Right ventricle myocardium inferior (tissue), 1 donor: ENCODE measurements at regions not wholly inside any gene's neighbourhood (a gene's known extent, or its start where the extent isn't known, plus 50 kb on each side); places are given as distances from the start of the nearest gene placed in this dataset.
A peak's percentile ranks its signal among the peaks of the same experiment; 100 is the strongest.
"Not testable (repeated sequence)": the region's sequence is repeated elsewhere in the genome, so short reads cannot be mapped to it uniquely, and the experiment has no call there.

Source experiments
- ATAC-seq: fragments of 200-7000 bp; cut with Tn5 transposase; one replicate; pipeline ENCODE4 v1.9.1; 2020; ENCODE audit warnings: mild to moderate bottlenecking, moderate library complexity
- DNase-seq: peaks from one replicate; pipeline ENCODE4 v3.0.0; 2021; ENCODE audit errors: missing footprints
- intact Hi-C: fragments of 100-400 bp; cut with DNase I; formaldehyde crosslinking; loops from one replicate; pipeline ENCODE4 v1.11.0; 2022
- donor health status: DM: no; HTN: yes; CAD: no; lungs with severe emphysema.

DNA sequence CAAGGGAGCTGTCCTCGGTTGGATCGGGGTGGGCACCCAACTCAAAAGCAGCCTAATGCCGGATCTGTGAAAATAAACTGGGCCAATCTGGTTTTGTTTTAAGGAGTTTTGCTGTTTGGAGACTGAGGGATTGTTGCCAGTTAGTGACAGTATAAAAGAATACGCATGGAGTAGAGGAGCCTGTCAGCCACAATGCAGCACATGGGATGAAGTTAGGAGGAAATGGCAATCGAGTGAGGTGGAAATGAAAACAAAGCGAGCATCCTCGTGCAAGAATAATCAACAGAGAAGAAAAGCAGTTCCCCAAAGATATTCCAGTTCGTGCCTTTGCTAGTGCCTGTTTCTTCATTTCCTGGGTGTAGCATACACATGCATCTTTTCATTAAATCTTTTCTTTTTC is 108.4 kb upstream of the RORA start:
- DNase-seq (no peak), ATAC-seq (no peak)
- intact Hi-C loops, result no loop called here

DNA sequence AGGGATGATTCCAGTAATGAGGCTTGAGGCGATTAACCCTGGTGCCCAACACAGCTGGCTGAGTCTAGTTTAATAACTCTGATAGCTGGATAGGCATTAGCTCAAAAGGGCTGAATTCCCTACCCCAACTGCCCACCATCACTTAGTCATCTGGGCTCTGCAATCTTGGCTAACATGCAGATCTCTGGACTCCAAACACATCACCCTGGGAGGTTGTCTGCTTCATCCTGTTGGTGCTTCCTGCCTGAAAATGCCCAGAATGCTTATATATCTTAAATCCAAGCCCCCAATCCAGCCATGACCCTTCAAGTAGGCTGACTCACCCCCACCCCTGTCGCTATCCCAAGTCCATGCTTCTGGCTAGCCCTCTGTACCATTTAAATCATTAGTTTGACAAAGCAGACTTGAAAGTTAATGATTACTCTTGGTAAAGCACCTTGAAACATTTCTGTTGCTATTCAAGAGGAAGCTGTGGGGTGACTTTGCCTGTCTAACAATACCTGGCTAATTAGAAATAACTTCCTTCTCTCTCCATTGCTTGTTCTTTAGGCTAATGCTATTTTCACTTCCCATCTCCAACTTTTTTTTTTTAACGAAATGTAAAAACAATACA is 107.0 kb upstream of the RORA start:
- no peak for DNase-seq
- ATAC-seq, result no peak
- intact Hi-C loops, result no loop called here

DNA sequence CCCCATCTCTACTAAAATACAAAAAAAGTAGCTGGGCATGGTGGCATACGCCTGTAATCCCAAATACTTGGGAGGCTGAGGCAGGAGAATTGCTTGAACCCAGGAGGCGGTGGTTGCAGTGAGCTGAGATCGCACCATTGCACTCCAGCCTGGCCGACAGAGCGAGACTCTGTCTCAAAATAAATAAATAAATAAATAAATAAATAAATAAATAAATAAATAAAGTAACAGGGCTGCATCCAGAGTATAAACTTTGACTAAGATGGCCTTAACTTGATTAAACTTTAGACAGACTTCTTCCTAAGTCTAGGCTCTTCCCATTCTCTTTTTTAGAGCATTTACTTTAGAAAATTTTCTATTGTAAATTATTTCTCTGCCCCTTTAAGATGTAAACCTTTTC is 105.6 kb upstream of the RORA start:
- DNase-seq, ATAC-seq, intact Hi-C loops: not testable (repeated sequence)

DNA sequence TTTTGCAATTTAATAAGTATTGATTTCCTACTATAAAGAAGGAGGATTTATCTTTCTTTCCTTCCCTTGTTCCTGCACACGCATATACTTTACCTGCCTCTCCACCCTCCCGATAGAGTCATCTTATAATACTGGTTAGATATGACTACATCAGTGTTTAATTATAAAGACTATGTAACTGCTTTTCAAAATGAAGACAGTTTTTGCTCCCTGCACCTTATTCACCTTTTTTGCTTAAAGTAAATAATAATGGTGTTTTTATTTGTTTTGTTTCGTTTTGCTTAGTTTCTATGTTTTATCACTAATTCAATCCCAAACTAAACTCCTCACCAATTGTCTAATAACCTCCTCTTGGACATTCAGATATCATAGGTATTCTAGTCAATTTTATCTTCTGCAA is 101.9 kb upstream of the RORA start:
- intact Hi-C loops, result no loop called here
- ATAC-seq, result no peak
- no peak for DNase-seq

DNA sequence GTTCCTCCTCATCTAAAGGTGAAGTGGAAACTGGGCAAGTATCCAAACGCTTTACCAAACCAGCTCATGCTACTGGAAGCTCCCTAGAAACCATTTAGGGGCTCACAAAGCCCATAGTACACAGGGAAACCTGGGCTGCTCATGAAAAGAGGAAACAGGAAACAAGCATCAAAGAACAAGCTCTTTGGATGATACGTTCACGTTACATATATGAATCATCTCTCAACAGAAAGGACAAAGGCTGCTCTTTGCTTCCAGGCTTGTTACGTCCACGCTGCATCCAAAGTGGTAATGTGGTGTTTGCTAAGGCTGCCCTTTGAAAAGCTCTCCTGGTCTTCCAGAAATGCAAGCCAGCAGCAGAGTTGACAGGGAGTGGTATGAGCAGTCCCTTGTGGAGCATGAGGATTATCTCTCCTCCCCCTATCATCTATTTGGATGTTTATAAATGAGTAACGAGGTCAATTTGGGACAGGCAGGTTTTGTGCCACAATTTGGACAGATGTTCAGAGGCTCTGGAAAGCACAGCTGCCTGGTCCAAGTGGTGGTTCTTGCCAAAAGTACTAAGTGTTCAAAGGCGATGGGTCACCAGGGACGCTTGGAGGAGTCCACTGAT is 98.0 kb upstream of the RORA start:
- DNase-seq (no peak), ATAC-seq (peak; percentile 88)
- intact Hi-C loops, result no loop called here

DNA sequence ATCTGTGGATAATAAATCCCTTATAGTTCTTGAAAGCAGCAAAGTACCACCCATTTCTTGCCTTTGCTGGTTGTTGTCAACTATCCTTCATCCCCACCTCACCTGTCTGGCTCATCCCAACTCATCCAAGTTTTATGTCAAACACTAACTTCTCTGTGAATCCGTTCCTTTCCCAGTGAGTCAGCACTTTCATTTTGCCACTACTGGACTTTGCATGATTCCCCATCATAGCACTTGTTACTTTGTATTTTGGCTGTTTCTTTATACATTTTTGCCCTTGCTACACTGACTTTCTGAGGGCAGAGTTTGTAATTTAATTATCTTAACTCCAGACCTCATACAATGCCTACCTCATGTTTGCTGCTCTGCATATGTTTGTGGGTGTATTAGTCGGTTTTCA is 90.8 kb upstream of the RORA start:
- DNase-seq, result no peak
- intact Hi-C loops, result no loop called here
- ATAC-seq, result no peak

DNA sequence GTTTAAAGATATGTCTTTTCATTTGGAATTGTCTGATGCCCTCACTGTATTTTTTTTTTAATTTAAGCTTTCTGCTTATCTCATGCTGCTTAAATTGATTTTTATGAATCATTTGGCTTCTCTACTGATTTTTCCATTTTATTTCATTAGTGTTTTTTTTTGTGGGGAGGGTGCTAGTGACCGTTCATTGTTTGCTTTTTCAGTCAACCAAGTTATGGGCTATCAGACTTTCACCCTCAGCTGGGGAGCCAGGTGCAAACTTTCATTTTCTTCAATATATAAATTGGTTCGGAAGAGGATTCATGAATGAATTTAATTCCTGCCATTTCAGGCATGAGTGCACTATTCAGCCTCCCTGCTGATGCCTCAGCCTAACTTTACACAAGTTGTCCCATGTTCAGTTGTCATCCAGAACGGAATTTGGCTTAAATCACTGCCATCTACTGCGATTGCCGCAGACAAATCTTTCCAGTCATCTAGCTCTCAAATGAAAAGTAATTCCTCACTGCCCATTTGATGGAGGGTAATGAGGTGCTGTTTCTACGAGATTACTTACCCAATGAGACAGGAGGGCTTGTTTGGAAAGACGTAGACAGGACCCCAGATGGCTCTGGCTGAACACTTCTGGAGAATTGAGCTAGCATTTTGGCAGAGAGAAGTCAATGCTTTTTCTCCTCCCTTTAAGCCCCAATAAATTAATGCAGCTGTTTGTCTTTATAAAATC is 89.9 kb upstream of the RORA start:
- DNase-seq, result no peak
- intact Hi-C loops, result no loop called here
- no peak for ATAC-seq

DNA sequence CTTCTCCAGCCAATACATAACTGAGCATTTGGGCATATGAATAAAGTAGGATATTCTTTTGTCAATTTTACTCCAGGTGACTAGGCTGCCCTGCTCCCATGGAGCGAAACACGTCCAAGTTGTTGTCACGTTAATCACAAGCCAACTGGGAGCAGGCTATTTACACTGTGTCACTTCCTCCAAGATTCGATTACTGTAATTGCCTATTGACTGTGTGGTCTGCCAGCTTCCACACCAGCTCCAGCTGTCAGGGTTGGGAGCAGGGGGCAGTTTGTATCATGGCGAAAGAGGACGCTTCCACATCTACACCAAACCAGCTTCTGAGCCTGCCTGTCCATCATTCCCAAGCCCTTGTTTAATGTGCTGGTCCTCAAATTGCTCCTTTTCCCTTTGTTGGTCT is 89.2 kb upstream of the RORA start:
- DNase-seq (no peak), ATAC-seq (no peak)
- intact Hi-C loops, result no loop called here

DNA sequence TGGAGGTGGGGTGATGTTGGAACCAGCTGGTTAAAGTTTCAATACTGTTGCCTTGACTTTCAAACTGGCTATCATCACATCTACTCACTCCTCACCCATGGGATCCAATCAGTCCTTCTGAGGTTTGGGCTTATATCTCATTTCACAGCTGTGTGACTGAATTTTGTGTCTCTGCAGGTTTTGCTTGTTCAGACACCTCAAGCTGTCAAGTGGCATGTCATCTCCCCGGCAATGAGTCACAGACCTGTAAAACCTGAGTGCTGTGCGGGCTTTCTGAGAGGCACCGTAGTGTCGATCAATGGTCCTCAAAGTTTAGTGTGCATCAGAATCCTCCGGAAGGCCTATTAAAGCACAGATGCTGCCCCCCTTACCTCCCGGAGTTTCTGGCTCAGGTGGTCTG is 86.4 kb upstream of the RORA start:
- ATAC-seq (no peak), DNase-seq (no peak)
- intact Hi-C loops, result no loop called here

DNA sequence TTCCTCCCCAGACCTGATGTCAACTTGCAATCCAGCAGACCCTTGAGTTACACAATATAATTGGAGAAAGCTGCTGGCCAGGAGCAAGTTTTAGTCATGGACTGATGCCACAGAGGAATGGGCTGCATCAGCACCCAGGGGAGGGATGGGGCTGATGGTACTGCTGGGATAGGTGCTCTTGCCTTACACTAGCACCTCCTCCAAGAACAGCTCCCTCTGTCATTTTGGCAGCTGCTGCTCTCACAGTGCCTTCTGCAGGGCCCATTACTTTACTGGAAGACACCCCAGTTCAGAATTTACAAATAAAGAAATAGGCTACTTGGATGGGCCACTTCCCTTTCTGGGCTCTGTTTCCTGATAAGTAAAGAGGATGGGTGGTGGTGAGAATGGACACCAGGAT is 85.3 kb upstream of the RORA start:
- ATAC-seq, result no peak
- DNase-seq, result no peak
- intact Hi-C loops, result no loop called here

DNA sequence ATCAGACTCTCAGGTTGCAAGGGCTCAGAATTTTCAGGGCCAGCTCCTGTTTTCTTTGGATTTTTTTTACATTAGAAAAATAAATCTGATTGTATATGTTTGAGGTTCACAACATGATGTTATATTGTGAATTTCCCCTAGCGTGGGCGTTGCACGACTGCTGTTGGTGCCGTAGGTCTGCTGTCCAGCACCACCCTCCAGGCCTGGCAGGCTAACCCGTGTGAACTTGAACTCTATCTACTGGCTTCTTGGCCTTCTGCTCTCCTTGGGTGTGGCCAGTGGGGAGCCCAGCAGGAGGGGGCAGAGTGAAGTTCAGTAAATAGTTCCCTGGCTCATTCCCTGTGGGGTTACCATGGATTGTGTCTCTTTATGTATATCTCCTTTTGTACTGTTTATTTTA is 80.5 kb upstream of the RORA start:
- intact Hi-C loops, result no loop called here
- DNase-seq (no peak), ATAC-seq (no peak)

DNA sequence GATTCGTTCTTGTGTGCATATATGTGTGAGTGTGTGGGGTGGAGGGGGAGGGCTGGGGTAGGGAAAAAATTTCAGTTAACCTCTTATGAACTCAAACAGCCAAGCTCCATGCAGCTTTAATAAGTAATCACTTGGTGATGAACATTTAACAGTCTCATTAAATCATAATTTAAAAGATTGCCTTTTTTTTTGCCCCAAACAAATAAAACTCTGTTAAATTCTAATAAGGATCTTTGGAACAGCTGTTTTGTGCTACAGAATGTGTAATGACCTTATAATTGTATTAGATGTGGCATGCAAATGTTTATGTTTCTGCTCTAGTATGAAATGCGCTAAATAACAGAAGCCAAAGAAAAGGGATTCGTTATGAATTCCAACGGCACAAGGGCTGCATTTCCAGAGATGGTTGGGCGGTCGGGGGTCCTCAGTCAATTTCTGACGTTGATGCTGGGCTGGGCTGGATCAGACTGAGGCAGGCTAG is 80.0 kb upstream of the RORA start:
- DNase-seq (no peak), ATAC-seq (no peak)

DNA sequence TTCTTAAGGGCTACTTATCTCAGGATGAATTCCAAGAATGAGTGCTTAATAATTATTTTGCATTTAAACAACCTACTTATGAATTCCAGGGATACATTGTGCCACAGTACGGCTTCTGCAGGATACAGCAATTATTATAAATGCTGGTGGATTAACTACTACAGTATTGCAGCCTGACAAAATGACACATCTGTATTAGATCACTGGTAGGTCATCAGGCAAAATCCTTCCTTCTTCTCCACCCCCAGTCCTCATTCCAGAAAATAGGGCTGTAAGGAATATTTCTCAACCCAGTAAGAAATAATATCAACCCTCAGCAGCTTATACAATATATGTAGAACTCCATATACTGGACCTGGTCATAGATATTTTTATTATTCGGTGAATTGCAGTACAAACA is 79.3 kb upstream of the RORA start:
- intact Hi-C loops, result no loop called here
- DNase-seq (no peak), ATAC-seq (no peak)

More for the DNA sequence above, 80.0 kb upstream of the RORA start:
- intact Hi-C loops, result no loop called here

DNA sequence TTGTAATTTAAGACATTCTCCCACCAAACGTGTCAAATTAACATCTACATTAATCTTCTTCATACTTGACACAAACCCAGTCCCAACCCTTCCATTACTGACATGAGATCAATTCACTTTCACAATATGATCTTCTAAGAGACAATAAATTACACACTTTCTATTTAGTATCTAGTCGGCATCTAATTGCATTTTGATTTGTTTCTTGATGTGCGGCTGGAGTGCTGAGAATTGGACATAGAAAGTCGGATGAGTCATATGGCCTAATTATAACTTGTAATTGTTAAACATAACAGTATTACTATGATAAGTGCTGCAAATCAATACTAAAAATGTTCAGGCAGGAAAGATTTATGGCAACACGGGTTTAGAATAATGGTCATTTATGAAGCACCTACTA is 78.4 kb upstream of the RORA start:
- no peak for DNase-seq
- intact Hi-C loops, result no loop called here
- ATAC-seq, result no peak

DNA sequence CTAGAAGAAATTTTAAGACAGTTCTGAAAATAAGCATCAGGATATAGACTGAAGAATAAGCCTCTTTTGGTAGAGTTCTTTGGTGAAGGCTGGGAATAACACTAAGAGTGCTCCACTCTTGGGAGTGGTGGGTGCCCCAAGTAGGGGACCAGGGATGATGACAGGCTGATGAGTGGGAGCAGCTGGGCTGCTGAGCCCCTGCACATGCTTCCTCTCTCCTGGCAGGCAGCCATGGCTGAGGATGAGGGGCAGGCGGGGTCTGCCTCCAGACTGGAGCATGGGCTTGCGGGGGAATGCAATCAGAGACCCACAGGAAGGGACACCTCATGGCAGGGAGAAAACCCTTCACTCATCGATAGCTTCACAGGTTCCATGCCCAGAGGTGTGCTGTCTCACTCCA is 72.6 kb upstream of the RORA start:
- intact Hi-C loops, result no loop called here
- ATAC-seq (no peak), DNase-seq (no peak)

DNA sequence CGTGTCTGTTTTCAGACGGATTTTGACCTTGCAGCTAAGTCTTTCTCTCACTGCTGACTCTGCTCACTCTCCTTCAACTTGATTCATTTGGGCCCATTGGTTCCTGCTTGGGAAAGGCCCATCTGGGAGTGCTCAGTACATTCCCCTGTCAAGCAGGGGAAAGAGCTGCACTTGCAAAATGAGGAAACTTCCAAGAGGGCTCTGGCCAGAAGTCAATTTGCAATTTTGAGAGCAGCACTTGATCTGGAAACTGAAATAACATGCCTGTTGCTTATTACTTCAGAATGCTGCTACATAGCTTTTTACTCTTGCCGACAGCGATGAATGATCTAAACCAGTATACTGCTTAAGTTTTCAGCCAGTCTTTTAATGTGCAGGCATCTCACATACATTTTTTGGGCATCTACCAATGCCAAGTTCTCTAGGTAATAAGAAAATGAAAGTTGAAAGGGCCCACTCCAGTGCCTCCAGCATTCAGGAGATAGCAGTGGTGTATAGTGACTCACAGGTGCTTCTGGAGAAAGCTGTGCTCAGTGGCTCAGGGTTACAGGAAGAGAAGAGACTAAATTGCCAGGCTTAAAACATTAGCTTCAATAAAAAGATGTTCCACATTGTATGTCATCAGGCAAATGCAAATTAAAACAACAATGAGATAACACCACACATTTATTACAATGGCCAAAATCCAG is 70.1 kb upstream of the RORA start:
- DNase-seq (no peak), ATAC-seq (peak; percentile 78)
- intact Hi-C loops, result no loop called here

DNA sequence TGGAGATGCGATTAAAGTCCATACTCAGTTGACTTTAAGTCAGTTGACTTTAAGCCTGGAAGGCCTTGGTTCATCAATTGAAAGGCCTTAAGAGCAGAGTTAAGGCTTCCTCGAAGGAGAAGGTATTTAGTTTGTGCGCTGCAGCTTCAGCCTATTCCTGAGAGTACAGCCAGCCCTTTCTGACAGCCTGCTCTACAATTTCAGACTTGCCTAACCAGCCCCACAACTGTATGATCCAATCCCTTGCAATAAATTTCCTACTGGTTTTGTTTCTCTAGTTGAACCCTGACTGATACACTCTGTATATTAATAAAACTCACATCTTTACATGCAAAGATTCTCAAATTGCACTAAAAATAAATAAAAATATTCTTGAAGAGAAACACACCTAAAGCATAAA is 66.1 kb upstream of the RORA start:
- ATAC-seq (no peak), DNase-seq (no peak)
- intact Hi-C loops, result no loop called here

DNA sequence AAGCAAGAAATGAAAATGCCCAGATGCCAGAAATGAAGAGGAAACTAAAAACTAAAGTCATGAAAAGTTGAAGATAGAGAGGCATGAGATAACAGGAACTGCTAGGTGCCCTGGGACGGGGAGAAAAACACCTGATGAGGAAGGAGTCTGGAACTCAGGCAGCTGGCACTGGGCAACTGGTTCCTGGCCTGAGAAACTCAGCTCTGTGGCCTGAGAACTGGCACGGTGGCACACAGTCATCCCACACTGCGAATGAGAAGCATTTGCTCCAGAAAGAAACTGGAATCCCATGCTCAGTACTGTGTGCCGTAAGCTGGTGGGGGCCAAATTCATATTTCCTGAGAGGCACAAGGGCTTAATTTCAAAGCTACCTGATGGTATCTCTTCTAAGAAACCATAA is 53.6 kb upstream of the RORA start:
- DNase-seq (no peak), ATAC-seq (no peak)
- intact Hi-C loops, result no loop called here

DNA sequence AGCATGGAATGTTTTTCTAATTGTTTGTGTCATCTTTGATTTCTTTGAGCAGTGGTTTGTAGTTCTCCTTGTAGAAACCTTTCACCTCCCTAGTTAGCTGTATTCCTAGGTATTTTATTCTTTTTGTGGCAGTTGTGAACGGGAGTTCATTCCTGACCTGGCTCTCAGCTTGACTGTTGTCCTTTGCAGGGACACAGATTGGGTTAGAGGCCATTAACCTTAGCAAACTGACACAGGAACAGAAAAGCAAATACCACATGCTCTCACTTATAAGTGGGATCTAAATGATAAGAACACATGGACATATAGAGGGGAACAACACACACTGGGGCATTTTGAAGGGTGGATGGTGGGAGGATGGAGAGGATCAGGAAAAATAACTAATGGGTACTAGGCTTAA is 52.2 kb upstream of the RORA start:
- intact Hi-C loops, result no loop called here
- DNase-seq (no peak), ATAC-seq (no peak)
